Activated CD4-positive, alpha-beta T cell treated with anti-CD3 and anti-CD28 coated beads, Interleukin-2, Interleukin-6, amounts not matched to agents 100 ng/mL and 50 ng/mL, durations not matched to agents 16 hours and 8 hours (primary cell): ENCODE measurements at regions not wholly inside any gene's neighbourhood (a gene's known extent, or its start where the extent isn't known, plus 50 kb on each side); places are given as distances from the start of the nearest gene placed in this dataset.

Experiments
- DNase-seq: peaks from one replicate; pipeline ENCODE4 v3.0.0-alpha.2; 2020

GRCh38 chr7:109967406-109967805, 1123.5 kb upstream of the LRRN3 start:
- no peak for DNase-seq

- no peak for DNase-seq
Measured at GRCh38 chr7:109983618-109984017, 1107.3 kb upstream of the LRRN3 start.

GRCh38 chr7:109984729-109985128, 1106.2 kb upstream of the LRRN3 start:
- DNase-seq = no peak

- DNase-seq = no peak
Measured at GRCh38 chr7:109986701-109987100, 1104.2 kb upstream of the LRRN3 start.

- no peak for DNase-seq
Measured at GRCh38 chr7:109996411-109996810, 1094.5 kb upstream of the LRRN3 start.

GRCh38 chr7:109996927-109997326, 1094.0 kb upstream of the LRRN3 start:
- DNase-seq = no peak

- DNase-seq = no peak
Measured at GRCh38 chr7:109997837-109998236, 1093.1 kb upstream of the LRRN3 start.

GRCh38 chr7:110001254-110001938, 1089.5 kb upstream of the LRRN3 start:
- no peak for DNase-seq

GRCh38 chr7:110003827-110004226, 1087.1 kb upstream of the LRRN3 start:
- no peak for DNase-seq

- DNase-seq = no peak
Measured at GRCh38 chr7:110007320-110008063, 1083.4 kb upstream of the LRRN3 start.

- no peak for DNase-seq
Measured at GRCh38 chr7:110010359-110010758, 1080.6 kb upstream of the LRRN3 start.

GRCh38 chr7:110017405-110017804, 1073.5 kb upstream of the LRRN3 start:
- no peak for DNase-seq

GRCh38 chr7:110027385-110027784, 1063.5 kb upstream of the LRRN3 start:
- DNase-seq = no peak

GRCh38 chr7:110043519-110043918, 1047.4 kb upstream of the LRRN3 start:
- no peak for DNase-seq

- DNase-seq = no peak
Measured at GRCh38 chr7:110050785-110051184, 1040.1 kb upstream of the LRRN3 start.

- DNase-seq = no peak
Measured at GRCh38 chr7:110051372-110051771, 1039.6 kb upstream of the LRRN3 start.

- no peak for DNase-seq
Measured at GRCh38 chr7:110056331-110056730, 1034.6 kb upstream of the LRRN3 start.

GRCh38 chr7:110058401-110058800, 1032.5 kb upstream of the LRRN3 start:
- no peak for DNase-seq

GRCh38 chr7:110061387-110061786, 1029.5 kb upstream of the LRRN3 start:
- DNase-seq = no peak

- no peak for DNase-seq
Measured at GRCh38 chr7:110065121-110065520, 1025.8 kb upstream of the LRRN3 start.

- no peak for DNase-seq
Measured at GRCh38 chr7:110066843-110067242, 1024.1 kb upstream of the LRRN3 start.

- DNase-seq = no peak
Measured at GRCh38 chr7:110071192-110071591, 1019.7 kb upstream of the LRRN3 start.

- DNase-seq = no peak
Measured at GRCh38 chr7:110075450-110075849, 1015.5 kb upstream of the LRRN3 start.

- DNase-seq = no peak
Measured at GRCh38 chr7:110076194-110076593, 1014.7 kb upstream of the LRRN3 start.
